ENCODE measurements at regions not wholly inside any gene's neighbourhood (a gene's known extent, or its start where the extent isn't known, plus 50 kb on each side); places are given as distances from the start of the nearest gene placed in this dataset.
"Not testable (repeated sequence)": the region's sequence is repeated elsewhere in the genome, so short reads cannot be mapped to it uniquely, and the experiment has no call there.

DNA sequence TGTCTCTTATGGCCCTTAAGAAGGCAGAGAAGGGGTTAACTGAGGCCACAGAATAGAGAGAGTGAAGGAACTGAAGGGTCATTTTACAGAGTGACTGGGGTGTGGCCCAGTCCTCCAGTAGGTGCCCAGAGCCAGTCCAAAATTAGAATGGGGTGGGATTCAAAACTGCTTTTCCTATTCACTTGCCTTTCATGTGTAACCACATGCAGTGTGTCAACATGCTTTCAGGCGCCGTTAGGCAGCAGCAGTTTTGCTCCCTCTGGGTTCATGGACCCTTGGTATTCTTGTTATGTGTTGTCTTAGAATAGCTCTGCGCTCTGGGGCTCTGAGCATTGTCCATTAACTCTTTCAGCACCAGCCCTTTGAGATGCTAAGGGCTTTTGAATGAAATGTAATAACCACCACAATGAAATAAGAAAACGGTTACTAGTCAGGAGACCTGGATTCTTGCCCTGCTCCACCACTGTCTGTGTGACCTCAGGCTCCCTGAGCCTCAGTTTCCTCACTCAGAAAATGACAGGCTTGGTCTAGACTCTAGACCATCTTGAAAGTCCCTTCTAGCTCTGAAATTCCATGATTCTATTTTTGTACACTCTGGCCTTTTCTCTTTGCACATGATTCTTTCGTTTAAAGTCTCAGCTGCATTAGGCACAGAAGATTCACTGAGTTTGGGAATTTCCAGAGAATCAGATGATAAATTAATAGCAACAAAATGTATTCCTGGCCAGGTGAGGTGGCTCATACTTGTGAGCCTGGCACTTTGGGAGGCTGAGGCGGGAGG lies 123.0 kb downstream of the SRGAP2 start:
- H3K27me3 Mint-ChIP-seq; H3K9me3 Mint-ChIP-seq; H3K4me1 Mint-ChIP-seq; H3K27ac Mint-ChIP-seq; CTCF ChIA-PET; POLR2A ChIA-PET; H3K4me3 Mint-ChIP-seq; H3K36me3 Mint-ChIP-seq (ENCODE audit: low read depth); DNase-seq: not testable (repeated sequence)

DNA sequence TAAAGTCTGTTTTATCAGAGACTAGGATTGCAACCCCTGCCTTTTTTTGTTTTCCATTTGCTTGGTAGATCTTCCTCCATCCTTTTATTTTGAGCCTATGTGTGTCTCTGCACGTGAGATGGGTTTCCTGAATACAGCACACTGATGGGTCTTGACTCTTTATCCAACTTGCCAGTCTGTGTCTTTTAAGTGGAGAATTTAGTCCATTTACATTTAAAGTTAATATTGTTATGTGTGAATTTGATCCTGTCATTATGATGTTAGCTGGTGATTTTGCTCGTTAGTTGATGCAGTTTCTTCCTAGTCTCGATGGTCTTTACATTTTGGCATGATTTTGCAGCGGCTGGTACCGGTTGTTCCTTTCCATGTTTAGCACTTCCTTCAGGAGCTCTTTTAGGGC lies 128.3 kb downstream of the SRGAP2 start:
- H3K36me3 Mint-ChIP-seq (ENCODE audit: low read depth); H3K9me3 Mint-ChIP-seq; H3K4me3 Mint-ChIP-seq; H3K27me3 Mint-ChIP-seq; DNase-seq; H3K4me1 Mint-ChIP-seq; CTCF ChIA-PET; H3K27ac Mint-ChIP-seq; POLR2A ChIA-PET: not testable (repeated sequence)

- H3K27ac Mint-ChIP-seq; DNase-seq; H3K4me3 Mint-ChIP-seq; H3K36me3 Mint-ChIP-seq (ENCODE audit: low read depth); POLR2A ChIA-PET; CTCF ChIA-PET; H3K4me1 Mint-ChIP-seq; H3K27me3 Mint-ChIP-seq; H3K9me3 Mint-ChIP-seq: not testable (repeated sequence)
Observed at GRCh38 chr1:206333316-206333715, 130.0 kb downstream of the SRGAP2 start.

- H3K9me3 Mint-ChIP-seq; CTCF ChIA-PET; POLR2A ChIA-PET; H3K36me3 Mint-ChIP-seq (ENCODE audit: low read depth); H3K4me1 Mint-ChIP-seq; H3K27ac Mint-ChIP-seq; H3K27me3 Mint-ChIP-seq; DNase-seq; H3K4me3 Mint-ChIP-seq: not testable (repeated sequence)
Observed at GRCh38 chr1:206333897-206334296, 130.6 kb downstream of the SRGAP2 start.

DNA sequence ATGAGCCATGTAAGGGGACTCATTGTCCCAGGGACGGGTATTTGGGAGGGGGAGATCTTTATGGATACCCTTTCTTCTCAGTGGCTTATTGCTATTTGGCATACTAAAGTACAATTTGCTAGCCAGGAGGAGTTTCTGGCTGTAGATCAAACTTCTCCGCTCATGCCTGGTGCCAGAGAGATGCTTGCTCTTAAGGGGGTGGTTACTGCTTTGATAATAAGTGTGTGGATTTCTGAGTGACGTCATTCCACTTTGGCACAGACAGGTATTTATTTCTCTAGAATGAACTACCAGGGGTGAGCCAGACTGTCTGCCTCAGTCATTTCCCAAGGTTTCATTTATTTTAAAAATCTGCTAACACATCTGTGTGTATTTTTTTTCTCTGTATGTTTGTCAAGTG lies 131.1 kb downstream of the SRGAP2 start:
- H3K9me3 Mint-ChIP-seq; H3K4me1 Mint-ChIP-seq; H3K36me3 Mint-ChIP-seq (ENCODE audit: low read depth); H3K4me3 Mint-ChIP-seq; H3K27me3 Mint-ChIP-seq; CTCF ChIA-PET; POLR2A ChIA-PET; DNase-seq; H3K27ac Mint-ChIP-seq: not testable (repeated sequence)

DNA sequence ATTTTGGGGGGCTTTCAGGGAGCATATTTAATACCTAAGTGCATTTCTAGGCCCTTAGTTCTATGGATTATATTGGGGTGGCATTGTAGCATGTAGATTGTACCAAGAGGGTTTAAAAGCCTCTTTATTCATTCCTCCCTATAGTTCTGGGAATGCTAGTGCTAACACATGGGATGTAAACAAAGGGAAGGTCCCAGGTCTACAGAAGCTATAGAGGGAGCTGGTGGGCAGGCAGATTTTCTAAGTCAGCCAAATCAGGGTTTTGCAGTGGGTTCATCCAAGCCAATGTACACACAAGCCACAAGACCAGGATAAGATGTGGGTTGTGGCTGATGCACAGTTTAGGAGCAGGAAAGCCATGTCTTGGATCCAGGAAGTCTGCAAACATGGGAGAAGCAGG lies 131.8 kb downstream of the SRGAP2 start:
- H3K27ac Mint-ChIP-seq; H3K36me3 Mint-ChIP-seq (ENCODE audit: low read depth); CTCF ChIA-PET; H3K4me3 Mint-ChIP-seq; H3K27me3 Mint-ChIP-seq; H3K4me1 Mint-ChIP-seq; DNase-seq; POLR2A ChIA-PET; H3K9me3 Mint-ChIP-seq: not testable (repeated sequence)

GRCh38 chr1:206335875-206336846 lies 132.8 kb downstream of the SRGAP2 start:
- DNase-seq; H3K27me3 Mint-ChIP-seq; H3K27ac Mint-ChIP-seq; H3K9me3 Mint-ChIP-seq; H3K4me1 Mint-ChIP-seq; POLR2A ChIA-PET; H3K4me3 Mint-ChIP-seq; CTCF ChIA-PET; H3K36me3 Mint-ChIP-seq (ENCODE audit: low read depth): not testable (repeated sequence)

GRCh38 chr1:206337024-206337423 lies 133.3 kb upstream of the IKBKE start:
- H3K36me3 Mint-ChIP-seq (ENCODE audit: low read depth); CTCF ChIA-PET; H3K9me3 Mint-ChIP-seq; H3K27me3 Mint-ChIP-seq; POLR2A ChIA-PET; H3K27ac Mint-ChIP-seq; DNase-seq; H3K4me3 Mint-ChIP-seq; H3K4me1 Mint-ChIP-seq: not testable (repeated sequence)

GRCh38 chr1:206350493-206351275 lies 119.6 kb upstream of the IKBKE start:
- H3K4me1 Mint-ChIP-seq; H3K4me3 Mint-ChIP-seq; H3K27ac Mint-ChIP-seq; H3K9me3 Mint-ChIP-seq; POLR2A ChIA-PET; H3K27me3 Mint-ChIP-seq; H3K36me3 Mint-ChIP-seq (ENCODE audit: low read depth); DNase-seq; CTCF ChIA-PET: not testable (repeated sequence)

GRCh38 chr1:206351276-206352052 lies 118.8 kb upstream of the IKBKE start:
- H3K9me3 Mint-ChIP-seq; H3K36me3 Mint-ChIP-seq (ENCODE audit: low read depth); H3K4me3 Mint-ChIP-seq; H3K4me1 Mint-ChIP-seq; CTCF ChIA-PET; H3K27ac Mint-ChIP-seq; H3K27me3 Mint-ChIP-seq; POLR2A ChIA-PET; DNase-seq: not testable (repeated sequence)

DNA sequence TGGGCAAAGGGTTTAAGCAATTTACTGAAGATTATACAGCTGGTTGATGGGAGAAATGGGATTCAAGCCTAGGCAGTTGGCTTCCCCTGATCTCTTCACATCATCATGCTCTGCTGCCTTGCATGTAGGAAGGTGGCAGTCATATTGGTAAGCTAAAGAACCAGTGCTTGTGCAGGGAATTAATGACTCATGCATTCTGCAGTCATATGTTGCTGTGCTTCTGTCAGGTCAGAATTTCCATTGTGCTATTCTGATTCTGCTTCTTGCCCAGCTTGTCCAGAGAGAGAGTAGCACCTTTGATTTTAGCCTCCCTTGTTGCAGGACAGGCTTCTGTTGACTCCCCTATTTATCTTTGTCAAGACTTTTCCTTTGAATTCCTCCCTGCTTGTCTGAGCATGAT lies 114.0 kb upstream of the IKBKE start:
- H3K9me3 Mint-ChIP-seq; H3K27me3 Mint-ChIP-seq; POLR2A ChIA-PET; CTCF ChIA-PET; H3K4me3 Mint-ChIP-seq; H3K27ac Mint-ChIP-seq; H3K4me1 Mint-ChIP-seq; H3K36me3 Mint-ChIP-seq (ENCODE audit: low read depth): not testable (repeated sequence)
- peak; percentile 16 for DNase-seq

DNA sequence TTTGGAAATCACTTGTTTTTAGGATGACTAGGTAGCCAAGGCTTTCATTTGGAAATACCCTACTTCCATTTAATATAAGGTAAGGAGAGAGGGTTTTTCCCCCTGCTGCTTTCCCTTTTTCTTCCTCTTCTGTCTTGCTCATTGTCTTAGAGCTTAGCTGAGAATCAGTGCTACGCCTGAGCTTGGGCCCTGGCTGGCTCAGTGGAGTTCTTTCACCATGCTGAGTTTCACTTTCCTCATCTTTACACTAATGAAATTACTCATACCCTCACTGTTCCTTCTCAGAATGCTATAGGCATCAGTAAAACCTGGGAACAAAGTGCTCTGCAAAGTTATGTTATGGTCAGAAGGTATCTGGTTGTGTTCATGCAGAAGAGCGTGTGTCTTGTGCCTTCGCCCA lies 112.3 kb upstream of the IKBKE start:
- H3K4me3 Mint-ChIP-seq; H3K36me3 Mint-ChIP-seq (ENCODE audit: low read depth); POLR2A ChIA-PET; H3K27ac Mint-ChIP-seq; H3K27me3 Mint-ChIP-seq; H3K4me1 Mint-ChIP-seq; CTCF ChIA-PET; H3K9me3 Mint-ChIP-seq: not testable (repeated sequence)
- peak; percentile 37 for DNase-seq

DNA sequence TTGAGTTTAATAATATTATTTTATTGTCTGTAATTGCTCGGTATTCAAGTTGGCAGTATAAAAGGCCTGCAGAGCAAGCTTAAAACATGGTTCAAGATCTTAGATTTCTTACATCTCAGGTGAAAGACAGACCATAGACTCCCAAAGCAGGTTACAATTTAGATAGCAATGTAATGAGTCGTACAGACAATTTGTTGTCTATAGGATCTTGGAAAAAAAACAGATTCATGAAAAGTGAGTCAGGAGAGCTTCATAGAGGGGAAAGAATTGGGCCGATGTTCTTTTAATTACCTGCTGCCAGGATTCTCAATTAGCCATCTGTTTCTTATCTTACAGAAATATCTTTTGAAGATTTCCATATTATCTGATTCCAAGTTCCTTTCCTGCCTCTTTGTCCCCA lies 111.5 kb upstream of the IKBKE start:
- DNase-seq; H3K27me3 Mint-ChIP-seq; POLR2A ChIA-PET; H3K4me1 Mint-ChIP-seq; CTCF ChIA-PET; H3K27ac Mint-ChIP-seq; H3K9me3 Mint-ChIP-seq; H3K4me3 Mint-ChIP-seq; H3K36me3 Mint-ChIP-seq (ENCODE audit: low read depth): not testable (repeated sequence)
